Hypothalamus (tissue), 51 donors: ENCODE measurements at regions not wholly inside any gene's neighbourhood (a gene's known extent, or its start where the extent isn't known, plus 50 kb on each side); places are given as distances from the start of the nearest gene placed in this dataset.

Source experiments
- DNase-seq, 51 donors: peaks; one replicate each; lab custom pipeline; 2025; lab: John Stamatoyannopoulos, UW

DNA sequence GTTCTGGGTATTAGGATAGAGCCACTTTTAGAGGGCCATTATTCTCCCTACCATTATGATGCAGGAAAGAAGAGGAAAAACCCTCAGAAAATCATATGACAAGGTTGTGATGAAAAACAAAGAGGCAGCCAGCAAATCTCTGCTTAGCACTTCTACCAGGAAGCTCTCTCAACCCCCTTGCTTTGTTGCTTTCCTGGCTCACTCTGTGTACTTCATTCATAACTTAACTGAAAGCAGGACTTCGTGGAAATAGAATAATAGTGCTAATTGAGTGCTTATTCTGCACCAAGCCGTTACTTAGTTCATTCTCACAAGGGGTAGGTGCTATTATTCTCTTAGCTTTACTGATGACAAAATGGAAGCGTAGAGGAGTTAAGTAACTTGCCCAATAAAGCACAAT lies 354.1 kb downstream of the HRH4 start:
- DNase-seq, result peak in 2 of 51 donors; percentile 8 to 29

DNA sequence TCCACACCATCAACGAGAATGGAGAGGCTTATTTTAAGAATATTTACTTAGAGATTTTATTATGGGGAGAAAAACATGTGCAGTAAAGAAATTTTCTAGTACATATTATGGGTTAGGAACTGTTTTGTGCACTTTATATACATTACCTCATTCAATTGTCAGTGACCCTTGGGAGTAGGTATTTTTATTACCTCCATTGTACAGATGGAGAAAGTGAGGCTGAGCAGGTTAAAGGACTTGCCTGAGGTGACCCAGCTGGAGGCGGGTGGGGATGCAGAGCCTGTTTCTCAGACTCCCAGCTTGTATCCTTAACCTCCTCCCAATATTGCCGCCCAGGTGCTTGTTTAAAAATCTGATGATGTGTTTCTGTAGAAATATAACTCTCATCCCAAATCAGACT lies 356.7 kb downstream of the HRH4 start:
- DNase-seq, result no peak

DNA sequence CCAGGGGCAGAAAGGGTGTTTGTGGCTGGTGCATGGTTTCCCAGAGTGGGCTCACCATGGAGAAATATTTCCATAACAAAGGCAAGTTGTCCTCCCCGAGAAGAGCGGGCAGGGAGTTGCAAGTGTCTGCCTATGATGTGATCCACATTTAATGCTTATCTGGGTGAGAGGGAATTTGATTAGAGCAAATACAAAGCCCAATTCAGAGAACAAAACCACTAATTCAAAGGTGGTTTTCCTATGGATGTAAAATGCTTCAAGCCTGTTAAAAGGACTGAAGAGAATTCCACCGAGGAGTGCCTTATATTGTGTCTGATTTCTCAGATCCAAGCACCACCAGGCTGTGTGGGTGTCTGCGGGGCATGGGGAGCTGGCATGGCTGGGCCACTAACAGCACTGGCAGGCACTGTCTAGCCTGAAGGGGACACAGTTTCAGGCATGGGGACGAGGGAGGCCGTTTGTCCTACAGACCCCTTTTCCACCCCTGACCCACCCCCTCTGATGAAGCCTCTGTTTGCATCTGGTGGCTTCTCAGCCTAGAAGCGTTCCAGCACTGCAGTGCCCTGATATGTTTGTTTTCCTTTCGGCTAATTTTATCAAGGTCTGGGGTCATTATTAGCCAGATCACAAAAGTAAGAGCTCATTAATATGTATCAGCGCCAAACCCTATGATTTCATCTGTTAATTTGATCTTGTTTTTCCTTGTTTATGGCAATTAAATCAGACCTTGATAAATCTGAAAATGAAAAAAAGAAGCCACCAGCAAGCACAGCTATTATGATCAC lies 357.3 kb downstream of the HRH4 start:
- DNase-seq, result peak in 11 of 51 donors; percentile 1 to 15 (median 2)

DNA sequence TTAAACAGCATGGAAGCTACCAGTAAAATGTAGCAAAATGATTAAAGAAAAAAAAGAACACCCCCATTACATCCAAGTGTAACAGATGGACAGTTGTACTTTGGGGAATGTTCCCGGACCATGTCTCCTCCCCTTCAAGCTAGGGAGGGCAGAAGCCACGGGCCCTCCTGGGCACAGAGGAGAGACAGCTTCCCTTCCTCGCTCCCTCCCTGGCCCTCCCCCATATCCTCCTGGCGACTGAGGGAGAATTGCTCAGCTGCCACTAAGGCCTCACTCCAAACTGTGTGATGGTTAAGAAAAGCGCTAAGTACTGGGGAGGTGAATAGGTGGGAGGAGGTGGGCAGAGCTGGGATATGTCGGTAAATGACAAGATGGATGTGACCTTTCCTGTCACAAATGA lies 358.0 kb downstream of the HRH4 start:
- peak in 4 of 51 donors; percentile 1 to 8 (median 4) for DNase-seq

DNA sequence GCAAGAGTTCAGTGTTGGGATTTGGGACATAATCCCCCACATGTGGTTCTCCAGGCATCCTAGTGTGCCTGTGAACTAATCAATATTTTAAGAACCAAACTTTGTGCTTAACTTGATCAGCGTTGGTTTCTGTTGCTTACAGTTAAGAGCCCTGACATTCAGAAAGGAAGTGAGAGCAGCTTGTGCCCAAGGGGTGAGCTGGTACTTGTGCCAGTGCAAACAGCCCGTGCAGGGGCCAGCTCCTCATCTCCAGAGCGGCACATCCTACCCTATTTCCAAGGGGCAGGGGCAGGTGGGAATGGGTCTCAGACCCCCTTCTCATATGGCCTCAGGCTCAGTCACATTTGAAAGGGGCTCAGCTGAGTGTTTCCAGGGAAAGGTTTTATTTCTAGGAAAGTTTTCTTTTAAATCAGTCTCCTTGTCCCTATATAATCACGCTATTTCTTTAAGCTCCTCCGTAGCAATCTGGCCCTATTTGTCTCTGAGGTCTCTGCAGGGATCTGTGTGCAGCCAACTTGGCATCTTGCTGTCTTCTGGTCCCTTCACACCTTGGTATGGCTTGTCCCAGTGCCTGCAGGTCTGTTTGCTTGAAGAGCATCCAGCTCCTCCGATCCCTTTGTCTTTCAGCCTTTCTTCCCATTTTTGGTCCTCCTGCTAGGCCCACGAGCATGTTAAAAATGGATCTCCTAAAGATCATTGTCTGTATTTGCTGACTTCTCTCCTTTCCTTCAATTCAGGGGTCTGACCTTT lies 358.9 kb downstream of the HRH4 start:
- DNase-seq, result no peak

DNA sequence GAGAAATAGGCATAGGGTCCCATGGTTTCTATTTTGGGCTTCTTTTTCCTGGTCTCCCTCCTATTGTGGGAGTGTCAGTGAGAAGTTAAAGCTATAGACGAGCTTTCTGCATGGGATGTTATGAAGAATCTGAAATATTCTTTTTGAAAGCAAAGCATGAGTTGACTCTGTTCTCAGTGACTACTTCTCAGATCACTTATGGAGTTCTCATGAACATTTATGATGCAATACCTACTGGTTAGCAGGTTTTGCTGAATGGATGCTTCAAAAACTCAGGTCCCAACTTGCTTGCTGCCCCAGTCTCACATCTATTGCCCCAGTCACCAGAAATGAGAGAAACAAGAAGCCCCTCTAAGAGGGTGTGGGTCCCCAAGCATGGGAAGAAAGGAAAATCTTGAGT lies 365.0 kb downstream of the HRH4 start:
- DNase-seq, result no peak

DNA sequence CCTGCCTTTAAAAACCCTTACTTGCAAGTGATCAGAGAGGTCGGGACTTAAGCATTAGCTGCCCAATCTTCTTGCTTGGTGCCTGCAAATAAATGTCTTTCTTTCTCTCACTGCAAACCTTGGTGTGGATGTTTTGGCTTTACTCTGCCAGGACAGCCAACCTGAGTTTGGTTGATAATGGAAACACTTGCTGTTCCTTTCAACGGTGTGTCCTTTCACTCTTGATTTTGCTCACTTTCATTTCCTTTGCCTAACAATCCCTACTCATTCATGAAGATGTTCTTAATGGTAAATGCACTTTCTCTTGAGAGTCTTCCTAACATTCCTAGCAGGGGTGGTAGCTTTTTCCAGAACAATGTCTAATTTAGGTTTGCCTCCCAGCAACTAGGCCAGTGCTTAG lies 366.2 kb downstream of the HRH4 start:
- DNase-seq, result no peak

DNA sequence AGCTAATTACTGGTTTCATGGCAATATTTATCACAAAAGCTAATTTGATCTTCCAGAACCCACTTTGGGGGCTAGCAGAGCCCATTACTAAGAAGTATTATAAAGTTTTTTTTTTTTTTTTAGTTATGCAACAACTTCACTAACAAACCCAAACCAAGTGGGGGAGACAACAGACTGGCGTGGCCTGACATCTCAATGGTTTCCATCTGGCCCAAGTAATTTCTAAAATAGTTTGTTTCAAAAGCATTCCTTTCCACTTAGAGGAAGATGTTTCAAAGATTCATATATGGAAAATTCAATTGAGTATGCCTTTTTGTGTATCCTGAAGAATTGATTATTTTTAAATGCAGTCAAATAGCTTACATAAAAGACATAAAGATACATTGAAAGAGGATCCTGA lies 367.1 kb downstream of the HRH4 start:
- DNase-seq, result no peak

DNA sequence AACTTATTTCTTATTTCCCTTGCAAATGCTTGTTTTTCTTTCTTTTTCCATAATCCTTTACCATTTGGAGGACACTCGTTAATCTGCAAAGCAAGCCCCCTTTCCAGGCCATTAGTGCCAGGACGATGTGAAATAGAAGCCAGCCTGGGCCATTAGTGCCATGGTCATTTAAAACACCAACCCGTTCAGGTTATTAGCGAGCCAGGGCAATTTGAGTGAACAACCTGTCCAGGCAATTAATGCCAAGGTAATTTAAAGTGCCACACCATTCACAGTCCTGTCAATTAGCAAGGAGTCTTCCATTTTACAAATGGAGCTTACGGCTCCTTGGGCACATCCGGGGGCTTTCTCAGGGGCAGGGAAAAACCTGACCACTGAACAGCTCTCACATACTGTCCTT lies 370.6 kb downstream of the HRH4 start:
- DNase-seq, result no peak

DNA sequence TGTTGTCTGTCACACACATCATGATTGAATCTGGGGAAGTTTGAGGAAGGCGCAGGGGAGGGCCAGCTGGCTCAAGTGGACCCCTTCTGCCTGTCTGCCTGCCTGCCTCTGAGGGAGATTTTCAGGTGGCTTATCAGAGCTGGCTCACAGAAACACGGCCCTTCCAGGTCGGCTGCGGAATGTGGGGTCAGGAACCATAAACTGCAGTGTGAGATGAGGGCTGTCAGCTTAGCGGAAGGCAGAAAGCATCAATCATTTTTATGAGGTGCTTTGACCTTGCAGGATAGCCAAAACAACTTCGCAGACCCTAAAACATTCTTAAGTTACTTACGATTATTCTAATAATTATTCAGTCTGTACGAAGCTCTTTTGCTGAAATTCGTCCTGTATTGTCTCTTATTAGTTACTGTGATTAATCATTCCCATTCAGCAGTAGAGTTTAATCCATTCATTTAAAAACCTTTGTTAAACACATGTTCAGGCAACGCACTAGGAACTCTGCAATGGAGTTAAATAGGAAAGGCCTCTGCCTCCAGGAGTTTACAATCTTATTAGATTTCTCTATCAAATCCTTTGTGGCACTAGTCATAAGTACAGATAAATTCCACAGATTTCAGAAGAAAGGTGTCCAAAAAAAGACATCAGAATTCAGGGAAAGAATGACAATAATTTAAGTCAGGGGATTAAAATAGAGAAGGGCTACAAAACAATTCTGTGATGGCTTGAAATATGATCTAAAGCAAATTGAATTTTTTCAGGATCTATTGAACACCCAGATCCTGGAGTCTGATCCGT lies 371.6 kb downstream of the HRH4 start:
- no peak for DNase-seq

DNA sequence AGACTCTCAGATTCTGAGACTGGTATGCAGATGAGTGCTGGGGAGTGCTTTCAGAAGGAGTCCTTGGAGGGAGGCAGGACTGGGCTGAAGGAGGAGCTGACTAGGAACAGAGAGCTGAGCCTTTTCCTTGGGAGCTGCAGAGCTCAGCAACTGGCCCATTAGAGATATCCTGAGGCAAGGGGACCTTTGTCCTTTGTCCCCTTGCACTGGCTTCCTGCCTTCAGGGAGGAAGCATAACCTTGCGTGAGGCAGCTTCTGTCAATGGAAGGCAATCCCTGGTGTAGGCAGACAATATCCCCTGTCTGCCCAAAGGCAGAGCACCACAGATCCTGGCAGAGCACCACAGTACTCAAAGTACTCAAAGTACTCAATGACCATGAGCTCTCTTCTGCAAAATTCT lies 375.3 kb downstream of the HRH4 start:
- DNase-seq, result no peak

DNA sequence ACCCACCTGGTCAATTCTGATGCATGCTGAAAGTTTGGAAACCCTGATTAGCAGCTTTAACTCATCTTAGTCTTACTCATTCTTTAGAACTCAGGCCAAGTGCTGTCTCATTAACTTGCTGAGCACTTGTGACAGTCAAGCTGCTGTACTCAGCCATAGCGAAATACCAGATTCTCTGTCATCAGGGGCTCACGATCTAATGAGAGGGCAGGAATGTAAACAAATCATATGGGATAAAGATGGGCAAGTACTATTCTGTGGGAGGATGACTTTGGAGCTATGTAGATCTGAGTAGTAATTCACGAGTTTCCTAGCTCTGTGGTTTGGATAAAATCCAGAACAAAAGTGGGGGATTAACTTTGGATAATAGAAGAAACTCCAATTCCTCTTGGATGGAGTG lies 376.6 kb downstream of the HRH4 start:
- DNase-seq, result no peak

DNA sequence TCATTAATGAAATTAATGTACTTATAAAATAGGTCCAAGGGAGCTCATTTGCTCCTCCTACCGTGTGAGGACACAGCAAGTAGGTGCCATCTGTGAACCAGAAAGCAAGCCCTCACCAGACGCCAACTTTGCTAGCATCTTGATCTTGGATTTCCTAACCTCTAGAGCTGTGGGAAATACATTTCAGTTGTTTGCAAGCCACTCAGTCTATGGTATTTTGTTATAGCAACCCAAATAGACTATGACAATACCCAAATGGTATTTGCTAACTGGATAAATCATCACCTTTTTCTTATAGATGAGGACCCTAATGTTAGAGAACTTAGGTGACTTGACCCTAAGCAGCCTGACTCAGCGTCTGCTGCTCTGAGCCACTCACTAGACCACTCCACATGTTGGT lies 379.6 kb downstream of the HRH4 start:
- DNase-seq, result no peak

DNA sequence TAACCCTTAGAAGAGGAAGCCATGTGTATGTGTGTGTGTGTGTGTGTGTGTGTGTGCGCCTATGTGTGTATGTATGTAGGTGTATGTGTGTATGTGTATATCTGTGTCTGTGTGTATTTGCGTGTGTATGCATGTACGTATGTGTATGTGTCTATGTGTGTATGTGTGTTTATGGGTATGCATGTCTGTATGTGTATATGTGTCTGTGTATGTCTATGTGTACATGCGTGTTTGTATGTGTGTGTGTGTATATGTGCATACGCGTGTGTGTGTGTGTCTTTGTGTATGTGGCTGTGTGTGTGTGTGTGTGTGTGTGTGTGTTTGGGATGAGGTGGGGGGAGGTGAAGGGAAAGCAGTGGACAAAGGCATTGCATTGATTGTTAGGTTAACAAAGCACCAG lies 380.2 kb downstream of the HRH4 start:
- no peak for DNase-seq

DNA sequence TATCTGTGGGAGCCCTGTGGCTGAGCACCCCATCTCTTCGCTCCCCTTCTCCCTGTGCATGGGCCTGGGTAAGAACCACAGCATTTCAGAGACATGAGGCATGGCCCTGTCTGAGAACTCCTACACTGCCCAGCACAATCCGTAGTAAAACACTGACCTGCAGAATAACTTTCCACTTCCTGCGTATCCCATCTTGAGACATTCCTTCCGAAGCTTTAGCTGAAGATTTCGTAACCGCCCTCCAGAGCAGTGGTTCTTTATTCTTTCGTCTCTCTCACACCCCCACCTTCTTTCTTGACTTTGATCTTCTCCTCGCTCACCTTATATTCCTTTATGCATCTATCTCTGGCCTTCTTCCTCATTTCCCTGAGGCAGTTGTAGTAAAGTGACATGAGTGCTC lies 381.1 kb downstream of the HRH4 start:
- DNase-seq, result no peak

DNA sequence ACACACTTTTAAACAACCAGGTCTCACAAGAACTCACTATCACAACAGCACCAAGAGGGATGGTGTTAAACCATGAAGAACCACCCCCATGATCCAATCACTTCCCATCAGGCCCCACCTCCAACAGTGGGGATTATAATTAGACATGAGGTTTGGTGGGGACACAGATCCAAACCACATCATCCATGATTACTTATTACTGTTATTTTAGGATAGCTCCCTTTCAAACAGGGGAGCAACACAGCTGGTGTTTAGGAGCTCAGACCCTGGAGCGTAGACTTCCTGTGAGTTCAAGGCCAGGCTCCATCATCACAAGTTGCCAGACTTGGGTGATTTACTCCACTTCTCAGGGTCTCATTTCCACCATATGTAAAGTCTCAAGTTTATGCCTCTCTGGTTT lies 382.7 kb downstream of the HRH4 start:
- no peak for DNase-seq

DNA sequence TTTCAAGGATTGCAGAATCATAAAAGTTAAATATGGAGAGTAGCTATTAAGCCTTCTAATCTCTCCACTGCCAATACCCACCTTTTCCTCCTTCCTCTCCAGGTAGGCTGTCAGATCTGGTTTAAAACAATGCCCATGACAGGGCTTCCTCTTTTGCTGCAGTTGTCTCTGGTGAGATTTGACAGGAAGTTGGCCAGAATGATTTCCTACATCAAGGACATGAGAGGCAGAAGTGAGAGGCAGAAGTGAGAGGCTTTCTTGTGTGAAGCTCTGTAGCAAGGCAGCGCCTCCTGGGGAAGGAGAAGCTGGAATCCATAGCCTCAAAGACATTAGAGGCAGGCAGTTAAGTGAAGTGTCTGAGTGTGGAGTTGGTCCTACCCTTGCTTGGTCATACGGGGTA lies 385.7 kb downstream of the HRH4 start:
- DNase-seq, result no peak

DNA sequence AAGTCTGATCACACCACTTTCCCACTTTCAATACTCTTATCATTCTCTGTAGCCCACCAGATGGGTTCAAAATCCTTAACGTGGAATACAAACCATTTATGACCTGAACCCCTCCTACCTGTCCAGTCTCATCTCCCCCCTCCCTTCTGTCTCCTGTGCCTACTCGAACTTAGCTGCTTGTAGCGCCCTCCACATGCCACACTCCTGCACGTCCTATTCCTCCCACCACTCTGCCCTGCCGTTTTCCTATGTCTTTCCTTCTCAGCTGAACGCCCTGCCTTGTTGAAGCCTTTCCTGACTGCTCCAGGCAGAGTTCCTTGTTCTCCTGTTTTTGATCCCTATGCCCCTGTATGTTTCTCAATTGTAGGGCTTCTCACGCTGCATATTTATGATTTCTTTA lies 390.1 kb downstream of the HRH4 start:
- no peak for DNase-seq

DNA sequence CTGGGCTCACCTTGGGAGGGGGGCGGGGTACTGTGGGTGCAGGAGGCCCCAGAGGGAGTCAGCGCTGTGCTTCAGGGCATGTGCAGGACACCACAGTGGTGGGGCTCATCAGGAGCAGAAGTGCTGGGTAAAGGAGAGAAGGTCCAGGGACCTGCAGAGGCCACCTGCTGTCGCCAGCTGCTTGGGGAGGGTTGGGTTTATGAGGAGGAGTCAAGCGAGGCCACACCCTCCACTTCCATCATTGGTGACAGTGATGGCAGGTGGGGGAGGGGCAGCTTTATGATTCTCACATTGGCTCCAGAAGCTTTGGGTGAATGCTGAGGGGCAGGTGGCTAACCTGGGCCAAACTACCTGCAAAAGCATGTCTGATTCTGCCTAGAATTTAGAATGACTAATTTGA lies 392.6 kb downstream of the HRH4 start:
- DNase-seq, result no peak

DNA sequence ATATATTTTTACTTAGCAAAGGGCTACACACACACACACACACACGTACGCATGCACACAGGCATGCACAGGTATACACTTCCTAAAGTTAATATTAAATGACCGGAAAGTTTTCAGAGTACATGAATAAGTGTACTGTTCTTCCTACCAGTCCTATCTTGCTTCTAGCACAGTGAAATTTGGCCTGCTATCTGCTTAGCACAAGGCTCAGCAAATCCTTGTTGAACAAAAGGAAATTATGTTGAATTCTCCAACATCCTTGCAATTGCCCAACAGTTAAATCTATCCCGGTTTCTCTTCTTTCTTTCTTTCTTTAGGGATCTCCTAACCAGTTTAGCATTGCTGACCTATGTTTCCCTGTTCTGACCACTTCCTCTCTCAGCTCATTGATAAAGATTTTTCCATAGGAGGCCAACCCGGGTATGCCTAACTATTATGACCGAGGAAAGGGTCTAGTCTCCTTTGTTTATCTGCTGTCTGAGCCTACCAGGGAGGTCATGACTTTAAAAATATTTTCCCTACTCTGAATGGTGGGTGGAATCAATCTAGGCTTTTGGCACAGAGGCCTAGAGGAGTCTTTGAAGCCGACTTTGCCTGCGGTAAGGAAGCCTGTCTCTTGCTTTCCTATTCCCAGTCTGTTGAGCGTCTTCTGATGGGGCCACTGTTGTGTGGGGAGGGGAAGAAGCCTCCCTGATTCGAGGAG lies 400.7 kb downstream of the HRH4 start:
- DNase-seq, result no peak
